HG03442 (cell line): ENCODE measurements at regions not wholly inside any gene's neighbourhood (a gene's known extent, or its start where the extent isn't known, plus 50 kb on each side); places are given as distances from the start of the nearest gene placed in this dataset.
"Not testable (repeated sequence)": the region's sequence is repeated elsewhere in the genome, so short reads cannot be mapped to it uniquely, and the experiment has no call there.

Experiments
- ATAC-seq: cut with Tn5 transposase; IDR thresholded peaks from one replicate; pipeline ENCODE4 v1.9.1; 2021; ENCODE audit warnings: mild to moderate bottlenecking, moderate library complexity; ENCODE audit not compliant: unreplicated experiment

DNA sequence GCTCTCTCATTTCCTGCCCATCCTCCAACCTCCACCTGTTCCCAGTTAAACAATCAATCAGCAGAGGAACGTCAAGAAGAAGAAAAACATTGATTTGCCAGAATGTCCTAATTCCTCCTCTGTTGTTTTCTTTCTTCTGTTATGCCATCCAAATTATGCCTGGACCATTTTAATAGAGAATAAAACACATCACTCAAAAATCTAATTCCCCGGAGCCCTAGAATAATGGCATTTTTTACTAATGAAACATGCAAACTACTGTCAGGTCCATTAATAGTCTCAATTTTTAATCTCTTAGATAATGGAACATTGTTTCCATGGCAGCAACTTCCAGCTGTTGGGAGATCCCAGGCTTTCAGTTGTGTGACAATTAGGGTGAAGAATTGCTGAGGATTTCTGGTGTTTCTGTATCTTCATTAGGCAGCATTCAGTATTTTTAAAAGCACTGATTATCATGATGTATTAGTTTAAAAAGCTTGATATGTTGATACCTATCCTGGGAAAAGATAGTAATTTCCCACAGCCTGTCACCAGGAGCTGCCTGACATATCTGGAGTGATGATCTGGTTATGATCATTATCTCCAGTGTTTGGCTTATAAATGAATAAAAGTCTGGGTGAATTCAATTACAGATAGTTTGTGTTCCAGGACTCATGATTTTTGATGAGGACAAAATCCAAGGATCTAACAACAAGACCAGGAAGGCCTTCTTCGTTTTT lies 209.8 kb downstream of the TPBG start:
- no peak for ATAC-seq

DNA sequence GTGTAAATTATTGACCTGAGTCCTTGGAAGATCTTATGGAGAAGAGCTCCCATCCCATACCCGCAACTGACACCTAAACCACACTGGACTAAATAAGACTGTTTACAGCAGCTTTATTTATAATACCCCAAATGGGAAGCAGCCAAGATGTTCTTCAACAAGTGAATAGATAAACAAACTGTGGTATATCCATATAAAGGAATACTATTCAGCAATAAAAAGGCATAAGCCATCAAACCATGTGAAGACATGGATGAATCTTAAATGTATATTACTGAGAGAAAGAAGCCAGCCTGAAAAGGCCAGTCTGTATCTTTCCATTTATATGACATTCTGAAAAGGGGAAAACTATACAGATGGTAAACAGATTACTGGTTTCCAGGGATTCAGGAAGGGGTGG lies 212.7 kb downstream of the TPBG start:
- no peak for ATAC-seq

DNA sequence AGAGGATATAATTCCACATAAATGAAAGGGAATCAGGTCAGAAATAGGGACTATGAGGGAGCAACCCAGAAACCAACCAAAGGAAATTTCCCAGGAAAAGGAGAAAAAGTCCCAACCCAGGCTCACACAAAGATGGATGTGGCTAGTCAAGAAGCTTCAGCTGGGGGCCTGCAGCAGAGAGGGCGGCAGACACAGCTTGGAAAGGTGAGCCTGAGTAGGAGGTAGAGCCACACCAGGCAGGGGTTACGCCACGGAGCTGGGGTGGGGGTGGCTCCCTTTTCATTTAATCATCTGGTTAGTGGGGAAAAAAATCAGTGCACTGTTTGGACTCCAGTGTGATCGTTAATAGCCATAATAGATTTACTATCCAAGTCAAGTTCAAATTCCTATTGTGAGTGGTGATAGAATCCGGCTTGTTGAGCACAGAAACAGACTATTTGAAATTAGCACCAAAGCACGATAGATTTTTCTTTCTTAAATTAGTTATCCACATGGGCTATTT lies 220.6 kb downstream of the TPBG start:
- ATAC-seq: no peak

DNA sequence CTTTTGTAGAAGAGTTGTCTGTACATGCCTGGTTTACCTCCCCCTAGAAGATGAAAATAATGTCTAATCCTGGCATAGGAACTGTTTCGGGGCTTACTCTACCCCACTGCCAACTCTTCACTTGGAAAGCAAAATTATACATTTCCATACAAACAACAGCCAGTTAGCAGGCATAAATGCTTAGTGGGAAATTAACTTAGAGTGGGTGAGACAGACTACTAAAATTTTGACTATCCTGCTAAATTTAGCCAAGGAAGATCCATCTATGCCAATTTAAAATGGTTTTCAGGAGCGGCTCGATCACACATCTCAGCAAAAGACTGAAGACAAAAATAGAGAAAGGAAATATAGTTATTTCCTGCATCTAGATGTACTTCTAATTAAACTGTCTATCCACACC lies 221.2 kb downstream of the TPBG start:
- ATAC-seq: no peak

DNA sequence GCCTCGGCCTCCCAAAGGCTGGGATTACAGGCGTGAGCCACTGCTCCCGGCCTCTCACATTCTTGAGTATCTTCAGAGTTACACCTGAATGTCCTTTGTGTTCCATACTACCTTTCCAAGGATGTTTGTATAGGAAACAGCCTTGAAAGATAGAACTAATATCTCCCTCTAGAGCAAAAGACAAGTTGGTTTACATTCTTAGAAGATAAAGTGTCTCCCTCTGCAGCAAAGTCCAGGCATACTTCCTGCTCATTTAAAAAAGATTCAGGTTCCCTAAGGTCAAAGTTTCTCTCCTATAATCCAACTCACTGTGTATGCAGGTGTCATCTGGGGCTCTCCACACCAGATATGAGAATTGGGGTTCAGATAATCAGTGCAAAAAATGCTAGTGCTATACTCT lies 224.4 kb downstream of the TPBG start:
- ATAC-seq: no peak

DNA sequence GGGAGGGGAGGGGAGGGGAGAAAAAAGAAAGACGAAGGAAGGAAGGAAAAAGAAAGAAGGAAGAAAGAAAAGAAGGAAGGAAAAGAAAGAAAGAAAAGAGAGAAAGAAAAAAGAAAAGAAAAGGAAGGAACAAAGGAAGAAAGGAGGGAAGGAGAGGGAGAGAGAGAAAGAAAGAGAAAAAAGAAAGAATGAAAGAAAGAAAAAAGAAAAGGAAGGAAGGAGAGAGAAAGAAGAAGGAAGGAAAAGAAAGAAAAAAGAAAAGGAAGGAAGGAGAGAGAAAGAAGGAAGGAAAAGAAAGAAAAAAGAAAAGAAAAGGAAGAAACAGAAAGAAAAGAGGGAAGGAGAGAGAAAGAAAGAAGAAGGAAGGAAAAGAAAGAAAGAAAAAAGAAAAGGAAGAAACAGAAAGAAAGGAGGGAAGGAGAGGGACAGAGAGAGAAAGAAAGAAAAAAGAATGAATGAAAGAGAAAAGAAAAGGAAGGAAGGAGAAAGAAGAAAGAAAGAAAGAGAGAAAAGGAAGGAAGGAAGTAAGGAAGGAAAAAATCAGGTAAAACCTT lies 225.3 kb downstream of the TPBG start:
- ATAC-seq: no peak

DNA sequence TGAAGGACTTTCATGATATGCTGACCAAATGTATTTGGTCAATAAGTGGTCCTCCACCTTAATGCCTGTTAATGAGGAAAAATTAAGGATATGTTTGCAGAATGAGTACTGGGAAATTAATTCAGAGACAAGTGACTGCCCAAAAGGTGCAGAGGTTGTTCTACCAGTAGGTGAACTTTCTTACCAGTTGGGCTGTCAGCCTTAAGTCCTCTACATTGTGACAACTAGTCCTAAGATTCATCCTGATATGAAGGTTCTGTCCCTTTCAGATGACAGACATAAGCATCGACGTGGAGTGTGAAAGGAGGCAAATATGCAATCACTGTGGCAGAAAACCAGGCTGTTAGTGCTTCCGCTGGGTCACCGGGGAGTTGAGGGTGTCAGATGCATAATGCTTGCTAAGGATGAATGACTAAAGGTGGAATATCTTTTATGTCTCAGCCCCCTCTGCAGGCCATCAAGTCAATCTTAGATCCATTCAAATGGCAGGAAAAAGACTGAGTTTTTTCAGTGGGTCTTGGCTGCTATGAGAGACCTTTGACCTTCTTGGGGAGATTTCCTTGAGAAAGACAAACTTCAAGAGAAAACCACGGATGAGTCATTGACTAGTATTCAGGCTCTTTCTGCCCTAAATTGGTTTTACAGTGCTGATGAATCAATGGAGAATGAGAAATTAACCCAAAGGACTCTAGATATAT lies 226.0 kb downstream of the TPBG start:
- ATAC-seq: peak; percentile 86

DNA sequence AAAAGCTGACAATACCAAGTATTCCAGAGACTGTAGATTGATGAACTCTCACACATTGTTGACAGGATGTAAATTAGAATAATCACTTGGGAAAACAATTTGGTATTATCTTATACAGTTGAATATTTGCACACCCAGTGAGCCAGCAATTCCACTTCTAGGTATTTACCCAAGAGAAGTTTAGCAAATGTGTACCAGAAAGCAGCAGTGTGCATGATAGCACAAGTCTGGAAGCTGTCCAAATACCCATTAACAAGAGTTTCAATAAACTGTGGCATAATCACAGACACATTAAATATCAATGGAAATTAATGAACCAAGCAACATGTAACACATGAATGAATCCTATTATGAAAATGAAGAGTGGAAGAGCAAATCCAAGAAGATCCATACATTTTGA lies 233.6 kb downstream of the TPBG start:
- no peak for ATAC-seq

DNA sequence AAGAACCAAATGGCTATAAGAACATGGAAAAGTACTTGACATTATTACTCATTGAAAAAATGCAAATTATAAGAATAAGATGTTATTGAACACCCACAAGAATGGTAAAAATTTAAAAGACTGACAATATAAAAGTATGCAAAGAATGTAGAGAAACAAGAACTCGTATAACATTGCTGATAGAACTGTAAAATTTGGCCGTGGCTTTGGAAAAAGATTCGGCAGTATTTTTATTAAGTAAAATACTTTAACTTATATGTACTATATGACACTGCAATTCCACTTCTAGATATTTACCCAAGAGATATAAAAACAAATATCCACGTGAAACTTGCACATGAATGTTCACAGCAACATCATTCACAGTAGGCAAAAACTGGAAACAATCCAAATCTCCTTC lies 239.2 kb downstream of the TPBG start:
- no peak for ATAC-seq

DNA sequence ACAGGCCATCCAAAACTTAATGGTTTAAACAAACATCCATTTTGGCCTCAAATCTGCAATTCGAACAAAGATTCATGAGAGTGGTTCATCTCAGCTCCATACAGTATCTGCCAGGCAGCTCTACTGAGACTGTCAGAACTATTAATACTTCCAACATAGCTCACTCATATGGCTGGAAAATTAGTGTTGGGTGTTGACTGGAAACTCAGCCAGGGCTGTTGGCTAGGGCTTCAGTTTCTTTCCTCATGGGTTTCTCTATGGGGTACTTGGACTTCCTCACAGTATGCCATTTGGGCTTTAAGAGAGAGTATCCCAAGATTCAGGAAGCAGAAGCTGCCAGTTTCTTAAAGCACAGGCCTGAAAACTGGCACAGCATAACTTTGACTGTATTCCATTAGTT lies 240.3 kb downstream of the TPBG start:
- ATAC-seq: no peak

DNA sequence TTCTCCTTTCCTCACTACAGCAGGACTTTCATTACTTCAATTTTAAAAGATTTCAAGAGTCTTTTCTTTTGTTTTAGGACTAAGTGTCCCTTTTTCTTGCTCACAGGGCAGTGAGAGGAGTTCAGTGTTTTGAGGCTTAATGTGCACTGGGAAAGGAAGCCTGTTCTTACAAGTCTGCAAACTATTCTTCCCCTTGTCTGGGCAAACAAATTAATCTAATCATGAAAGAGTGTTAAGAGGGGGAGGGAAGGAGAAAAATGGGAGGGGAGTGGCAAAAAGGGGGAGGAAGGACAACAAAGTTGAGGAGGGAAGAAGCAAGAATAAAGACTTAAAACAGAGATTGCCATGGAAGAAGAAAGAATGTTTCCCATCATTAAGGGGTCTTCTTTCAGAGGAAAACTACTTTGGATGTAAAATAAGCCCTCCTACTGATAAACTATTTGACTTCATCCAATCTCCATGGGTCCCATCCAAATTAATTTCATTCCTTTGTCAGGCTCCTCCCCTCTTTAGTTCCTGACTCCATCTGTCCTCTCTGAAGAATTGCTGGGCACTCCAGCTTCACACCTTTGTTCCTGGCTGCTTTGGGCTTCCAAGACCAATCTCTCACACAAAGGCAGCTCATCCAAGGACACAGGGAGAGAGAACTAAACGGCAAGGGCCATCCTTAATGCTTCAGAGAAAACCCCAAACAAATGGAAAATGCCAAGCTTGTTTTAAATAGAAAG lies 244.5 kb downstream of the TPBG start:
- no peak for ATAC-seq

DNA sequence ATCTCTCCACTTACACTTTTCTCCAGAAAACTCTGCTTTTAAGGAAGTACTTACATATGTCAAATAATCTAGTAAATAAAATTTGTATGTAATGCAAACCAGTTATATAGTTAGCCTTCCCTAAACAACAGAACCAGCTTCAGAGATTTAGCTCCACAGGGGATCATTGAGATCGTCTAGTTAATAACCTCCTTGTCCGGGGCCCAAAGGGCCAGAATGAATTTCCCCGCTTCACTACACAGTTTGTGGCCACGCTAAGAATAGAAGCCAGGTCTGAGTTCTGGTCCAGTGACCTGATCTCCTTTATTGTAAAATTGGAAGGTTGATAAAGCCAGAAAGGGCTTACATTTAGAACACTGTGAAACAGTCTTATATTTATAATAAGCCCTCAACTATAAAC lies 245.2 kb downstream of the TPBG start:
- no peak for ATAC-seq

DNA sequence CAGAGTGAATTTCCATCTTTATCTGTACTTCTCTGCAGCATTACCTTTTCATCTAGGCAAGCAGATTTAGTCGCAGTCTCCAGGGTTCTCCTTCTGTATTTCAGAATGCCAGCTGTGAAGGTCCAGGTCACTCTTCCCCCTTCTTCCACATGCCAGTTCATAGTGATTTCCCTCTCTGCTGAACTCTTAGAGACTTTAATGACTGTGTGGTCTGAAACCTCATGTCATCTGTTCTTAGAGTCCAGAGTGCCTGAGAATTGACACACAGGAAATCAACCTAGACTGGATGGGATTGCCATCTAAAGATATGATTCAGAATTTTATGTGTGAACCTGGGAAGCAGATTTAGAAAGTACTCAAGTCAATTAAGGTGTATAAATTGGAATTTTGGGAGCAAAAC lies 248.1 kb downstream of the TPBG start:
- ATAC-seq: no peak

DNA sequence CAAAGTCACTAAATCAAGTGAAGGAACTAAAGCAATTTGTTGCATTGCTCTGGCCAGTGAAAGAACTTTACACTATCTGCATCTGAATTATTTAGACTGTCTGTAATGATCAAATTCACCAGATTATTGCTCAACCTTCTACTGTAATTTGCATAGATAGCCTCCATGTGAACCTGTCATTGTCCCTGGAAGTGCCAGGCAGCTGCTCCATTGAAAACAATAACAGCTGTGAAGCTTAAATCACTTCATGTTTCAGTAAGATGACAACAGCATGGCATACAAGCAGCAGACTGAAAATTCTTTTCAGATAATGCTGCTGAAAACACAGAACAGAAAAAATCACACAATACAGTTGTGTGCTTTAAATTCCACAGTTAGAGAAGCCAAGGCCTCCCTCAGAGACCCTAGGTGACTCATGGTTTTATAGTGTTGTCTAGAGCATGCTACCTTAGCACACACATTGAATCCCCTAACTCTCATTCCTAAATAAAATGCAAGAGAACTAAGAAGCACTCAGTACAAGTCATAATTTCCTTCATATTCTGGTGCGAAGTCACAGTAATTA lies 248.9 kb downstream of the TPBG start:
- no peak for ATAC-seq

DNA sequence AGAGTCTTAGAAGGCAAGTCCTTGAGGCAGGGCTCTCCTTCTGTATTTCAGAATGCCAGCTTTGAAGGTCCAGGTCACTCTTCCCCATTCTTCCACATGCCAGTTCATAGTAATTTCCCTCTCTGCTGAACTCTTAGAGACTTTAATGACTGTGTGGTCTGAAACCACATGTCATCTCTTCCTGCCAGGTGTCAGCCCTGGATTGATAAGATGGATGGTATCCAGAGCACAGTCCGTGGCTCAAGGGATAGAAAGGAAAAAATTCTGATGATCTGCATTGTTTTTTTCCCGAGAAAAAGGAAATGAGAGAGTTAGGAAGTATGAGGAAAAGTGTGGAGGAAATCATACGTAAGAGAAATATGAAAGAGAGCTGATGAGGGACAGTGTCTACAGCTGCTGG lies 250.9 kb downstream of the TPBG start:
- no peak for ATAC-seq

DNA sequence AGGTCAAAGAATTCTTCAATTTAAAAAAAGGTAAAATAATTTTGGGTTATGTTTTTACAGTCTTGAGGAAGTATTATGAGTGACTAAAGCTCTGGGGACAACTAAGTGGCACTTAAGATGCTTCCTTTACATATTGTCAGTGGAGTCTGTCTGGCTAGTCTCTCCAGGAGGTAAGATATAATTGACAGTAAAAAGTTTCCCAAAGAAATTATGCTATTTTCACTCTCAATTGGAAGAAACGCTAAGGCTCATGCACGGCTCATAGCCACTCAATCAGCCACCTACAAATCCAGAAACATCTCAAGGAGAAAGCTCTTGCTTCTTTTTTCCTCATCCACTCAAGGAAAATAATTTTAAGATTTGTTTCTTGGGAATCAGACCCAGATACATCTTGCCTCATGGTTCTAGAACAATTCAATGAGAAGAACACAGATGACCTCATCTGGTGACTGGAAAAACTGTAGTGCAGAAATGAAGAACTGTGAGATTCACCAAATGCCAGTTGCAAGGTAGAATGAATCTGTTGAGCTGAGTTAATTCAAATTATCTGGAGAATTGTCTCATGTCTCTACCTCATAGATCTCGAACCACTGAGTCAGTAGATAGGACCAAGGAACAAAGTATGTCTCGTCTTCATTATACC lies 252.9 kb downstream of the TPBG start:
- no peak for ATAC-seq

DNA sequence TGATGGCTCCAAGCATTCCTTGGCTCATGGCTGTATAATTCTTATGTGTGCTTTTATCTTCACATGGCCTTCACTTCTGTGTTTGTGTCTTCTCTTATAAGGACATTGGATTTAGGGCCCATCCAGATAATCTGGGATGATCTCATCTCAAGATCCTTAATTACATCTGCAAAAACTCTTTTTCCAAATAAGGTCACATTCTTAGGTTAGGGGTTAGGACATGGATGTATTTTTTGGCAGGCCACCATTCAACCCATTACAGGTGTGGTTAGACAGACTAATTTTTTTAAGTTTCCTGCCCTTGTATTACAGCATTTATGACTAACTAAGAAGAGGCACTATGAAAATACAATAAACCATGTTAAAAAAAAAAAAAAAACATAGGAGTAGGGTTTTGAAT lies 254.0 kb downstream of the TPBG start:
- no peak for ATAC-seq

DNA sequence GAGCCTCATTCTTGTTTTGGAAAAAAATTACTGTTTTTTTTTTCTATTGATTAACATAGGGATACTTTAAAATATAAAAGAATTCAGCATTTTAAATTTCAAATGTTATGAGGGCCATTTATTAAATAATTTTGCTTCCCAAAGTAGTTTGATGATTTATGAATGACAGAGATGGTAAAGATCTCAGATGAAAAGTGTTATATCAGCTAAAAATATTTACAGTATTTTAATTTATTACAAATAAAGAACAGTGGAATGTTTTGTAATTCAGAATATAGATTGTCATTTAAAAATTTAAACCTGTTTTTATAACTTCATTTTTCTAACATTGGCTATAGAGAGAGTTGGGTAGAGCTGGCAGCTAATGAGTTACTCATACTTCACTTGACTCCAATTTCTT lies 256.0 kb downstream of the TPBG start:
- no peak for ATAC-seq

DNA sequence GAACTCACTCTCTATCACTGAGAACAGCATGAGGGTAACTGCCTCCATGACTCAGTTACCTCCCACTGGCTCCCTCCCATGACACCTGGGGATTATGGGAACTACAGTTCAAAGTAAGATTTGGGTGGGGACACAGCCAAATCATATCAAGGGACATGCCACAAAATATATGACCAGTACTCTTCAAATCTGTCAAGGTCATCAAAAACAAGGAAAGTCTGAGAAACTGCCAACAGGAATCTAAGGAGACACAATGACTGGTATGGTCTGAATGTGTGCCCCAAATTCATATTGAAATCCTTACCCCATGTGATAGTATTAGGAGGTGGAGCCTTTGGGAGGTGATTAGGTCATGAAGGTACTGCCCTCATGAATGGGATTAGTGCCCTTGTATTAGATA lies 258.8 kb downstream of the TPBG start:
- no peak for ATAC-seq

DNA sequence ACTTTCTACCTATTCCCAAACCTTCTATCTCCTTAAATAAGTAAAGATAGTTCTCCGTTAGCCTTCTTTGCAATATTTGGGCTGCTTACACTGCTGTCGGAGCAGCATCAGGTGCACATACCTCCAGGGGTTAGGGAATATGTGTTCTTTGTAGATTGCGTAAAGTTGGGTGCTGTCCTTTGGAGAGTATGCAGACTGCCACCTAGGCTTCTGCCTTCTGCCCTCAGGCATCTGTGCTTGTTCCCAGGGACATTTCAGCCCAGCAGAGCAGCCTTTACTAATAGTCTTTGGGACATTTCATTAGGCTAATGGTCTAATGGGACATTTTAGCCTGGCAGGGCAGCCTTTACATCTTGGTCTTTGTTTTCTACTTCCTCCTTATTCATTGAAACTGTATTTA lies 260.6 kb downstream of the TPBG start:
- ATAC-seq: no peak

DNA sequence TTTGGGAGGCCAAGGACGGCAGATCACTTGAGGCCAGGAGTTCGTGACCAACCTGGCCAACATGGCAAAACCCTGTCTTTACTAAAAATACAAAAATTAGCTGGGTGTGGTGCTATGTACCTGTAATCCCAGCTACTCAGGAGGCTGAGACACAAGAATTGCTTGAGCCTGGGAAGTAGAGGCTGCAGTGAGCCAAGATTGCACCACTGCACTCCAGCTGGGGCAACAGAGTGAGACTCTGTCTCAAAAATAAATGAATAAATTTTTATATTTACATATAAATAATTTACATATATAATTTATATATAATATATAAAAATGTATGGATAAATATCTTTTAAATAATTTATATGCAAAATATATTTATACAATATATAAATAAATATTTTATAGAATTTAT lies 263.3 kb downstream of the TPBG start:
- not testable (repeated sequence) for ATAC-seq
